Activated CD8-positive, alpha-beta memory T cell treated with anti-CD3 and anti-CD28 coated beads for 36 hours (primary cell): ENCODE measurements at regions not wholly inside any gene's neighbourhood (a gene's known extent, or its start where the extent isn't known, plus 50 kb on each side); places are given as distances from the start of the nearest gene placed in this dataset.

Experiments
- CTCF ChIA-PET: fragments of 350-600 bp; sonication (Branson Sonifier 250); formaldehyde crosslinking; loops from one replicate; lab custom pipeline; 2021; ENCODE audit warnings: antibody characterized with exemption; lab: Charles Lee
- POLR2A ChIA-PET: fragments of 350-600 bp; sonication (Branson Sonifier 250); formaldehyde crosslinking; loops from one replicate; lab custom pipeline; 2021; ENCODE audit warnings: antibody characterized with exemption; lab: Charles Lee

GRCh38 chr12:125289970-125290369 is 224.7 kb downstream of the AACS start:
- ChIA-PET CTCF (no interaction called here), POLR2A (no interaction called here)

GRCh38 chr12:125292700-125293099 is 227.5 kb downstream of the AACS start:
- ChIA-PET CTCF (no interaction called here), POLR2A (no interaction called here)

DNA sequence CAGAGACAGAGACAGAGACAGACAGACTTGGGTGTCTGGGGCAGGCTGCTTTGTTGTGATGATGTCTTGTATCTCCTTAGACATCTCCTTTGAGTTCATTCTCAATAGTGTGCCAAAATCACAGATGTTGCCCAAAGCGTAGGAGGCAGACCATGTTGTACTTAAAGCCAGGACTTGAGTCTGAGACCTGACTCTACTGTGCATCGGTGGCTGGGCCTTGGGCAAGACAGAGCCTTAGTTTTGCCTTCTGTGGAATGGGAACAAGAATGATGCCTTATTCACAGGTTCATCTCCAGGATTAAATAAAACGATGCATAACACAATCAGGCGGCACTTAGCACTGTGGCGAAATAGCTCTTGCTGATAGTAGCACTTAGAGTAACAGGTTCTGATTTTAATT is 230.3 kb downstream of the AACS start:
- ChIA-PET CTCF (no interaction called here), POLR2A (no interaction called here)

DNA sequence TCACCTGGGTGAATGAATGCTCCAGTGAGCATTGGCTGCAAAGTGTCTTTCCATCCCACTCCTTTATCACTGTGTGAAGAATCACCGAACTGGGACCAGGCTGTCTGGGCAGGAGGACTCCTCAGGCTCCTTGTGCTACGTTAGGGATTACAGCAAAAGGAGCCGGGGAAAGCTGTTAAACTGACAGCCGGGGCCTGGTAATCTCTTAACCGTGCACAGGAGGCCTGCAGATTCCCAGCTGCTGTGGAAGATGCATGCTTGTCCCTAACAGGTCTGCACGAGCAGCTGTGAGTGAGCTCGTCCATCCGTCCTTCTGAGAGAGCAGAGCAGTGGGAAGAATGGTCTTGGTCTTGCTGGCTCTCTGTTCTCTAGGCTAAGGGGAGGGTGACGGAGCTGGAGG is 231.5 kb downstream of the AACS start:
- ChIA-PET POLR2A (no interaction called here), CTCF (no interaction called here)

GRCh38 chr12:125299840-125300239 is 234.6 kb downstream of the AACS start:
- ChIA-PET CTCF (no interaction called here), POLR2A (no interaction called here)

DNA sequence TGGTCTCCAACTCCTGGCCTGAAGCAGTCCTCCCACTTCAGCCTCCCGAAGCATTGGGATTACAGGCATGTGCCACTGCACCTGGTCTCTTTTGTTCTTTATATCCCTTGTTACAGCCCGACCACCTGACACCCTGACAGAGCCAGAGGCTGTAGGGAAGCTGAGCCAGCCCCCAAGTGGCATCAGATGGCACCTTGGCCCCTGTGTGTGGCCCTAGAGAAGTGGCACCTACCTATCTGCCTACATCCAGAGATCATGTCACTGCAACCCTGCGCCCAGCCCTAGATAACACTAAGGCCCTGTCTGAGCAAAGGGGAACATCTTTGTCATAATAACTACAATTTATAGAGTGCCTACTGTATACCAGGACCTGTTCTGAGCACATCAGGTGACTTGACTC is 235.0 kb downstream of the AACS start:
- POLR2A ChIA-PET = no interaction called here

GRCh38 chr12:125303337-125303736 is 238.1 kb downstream of the AACS start:
- CTCF ChIA-PET = no interaction called here
- POLR2A ChIA-PET = no interaction called here

More for the DNA sequence above, 235.0 kb downstream of the AACS start:
- CTCF ChIA-PET = no interaction called here

GRCh38 chr12:125304029-125304428 is 238.8 kb downstream of the AACS start:
- POLR2A ChIA-PET = no interaction called here
- CTCF ChIA-PET = no interaction called here

GRCh38 chr12:125305231-125305630 is 240.0 kb downstream of the AACS start:
- ChIA-PET POLR2A (no interaction called here), CTCF (no interaction called here)

DNA sequence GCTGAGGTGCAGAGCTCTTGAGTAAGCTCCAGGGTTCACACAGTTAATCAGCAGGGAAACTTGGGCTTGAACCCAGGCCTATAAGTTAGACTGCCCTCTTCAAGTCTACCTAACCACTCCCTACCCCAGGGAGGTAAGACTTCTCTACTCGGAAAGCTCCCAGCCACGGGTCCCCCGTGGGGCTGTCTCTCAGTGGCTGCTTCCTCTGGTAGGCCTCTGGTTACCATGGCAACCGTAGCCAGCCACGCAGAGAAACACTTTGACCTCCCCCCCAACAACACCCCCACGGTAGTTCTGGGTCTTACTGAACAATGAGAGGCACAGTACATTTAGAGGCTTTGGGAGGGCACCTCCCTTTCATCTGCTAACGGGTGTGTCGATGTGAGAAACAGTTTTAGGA is 245.2 kb downstream of the AACS start:
- CTCF ChIA-PET = no interaction called here
- POLR2A ChIA-PET = no interaction called here

DNA sequence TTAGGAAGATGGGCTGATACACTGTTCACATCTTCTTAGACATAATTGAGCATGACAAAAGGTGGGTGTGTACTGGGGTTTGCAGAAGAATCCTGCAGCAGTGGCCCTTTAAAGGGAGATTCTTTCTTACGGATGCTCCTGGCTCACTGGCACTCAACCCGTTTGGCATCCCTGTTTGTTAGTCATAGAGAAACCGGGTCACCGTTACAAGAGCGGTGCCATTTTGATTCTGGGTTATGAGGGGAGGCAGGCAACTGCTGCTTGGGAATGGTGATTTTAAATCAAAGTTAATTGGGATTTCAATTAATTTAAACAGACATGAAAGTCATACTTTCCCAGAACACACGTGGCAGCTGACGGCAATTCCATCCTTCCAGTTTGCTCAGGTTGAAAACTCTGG is 245.8 kb downstream of the AACS start:
- ChIA-PET POLR2A (no interaction called here), CTCF (no interaction called here)

- ChIA-PET POLR2A (no interaction called here), CTCF (no interaction called here)
Observed at GRCh38 chr12:125312471-125312870, 247.2 kb downstream of the AACS start.

GRCh38 chr12:125314051-125314755 is 249.0 kb downstream of the AACS start:
- POLR2A ChIA-PET = no interaction called here
- CTCF ChIA-PET = no interaction called here

DNA sequence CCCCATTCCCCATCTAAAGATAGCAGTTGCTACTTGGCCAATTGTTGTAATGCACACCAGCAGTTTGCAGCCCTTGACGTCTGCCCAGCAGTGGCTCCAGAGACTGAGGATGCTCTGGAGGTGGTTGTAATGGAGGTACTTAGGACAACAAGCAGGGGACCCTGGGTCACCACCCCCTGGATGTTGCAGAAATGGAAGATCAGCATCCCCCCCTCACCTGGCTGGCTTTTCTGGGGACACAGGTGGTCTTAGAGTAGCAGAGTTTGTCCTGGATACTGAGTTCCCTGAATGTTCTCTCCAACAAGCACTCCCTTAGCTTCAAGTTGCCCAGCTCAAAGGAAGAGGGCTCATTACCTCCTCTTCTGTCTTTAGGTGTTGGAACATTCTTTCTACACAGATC is 250.5 kb downstream of the AACS start:
- ChIA-PET POLR2A (no interaction called here), CTCF (no interaction called here)

- CTCF ChIA-PET = no interaction called here
- POLR2A ChIA-PET = no interaction called here
Observed at GRCh38 chr12:125320177-125320576, 254.9 kb downstream of the AACS start.

DNA sequence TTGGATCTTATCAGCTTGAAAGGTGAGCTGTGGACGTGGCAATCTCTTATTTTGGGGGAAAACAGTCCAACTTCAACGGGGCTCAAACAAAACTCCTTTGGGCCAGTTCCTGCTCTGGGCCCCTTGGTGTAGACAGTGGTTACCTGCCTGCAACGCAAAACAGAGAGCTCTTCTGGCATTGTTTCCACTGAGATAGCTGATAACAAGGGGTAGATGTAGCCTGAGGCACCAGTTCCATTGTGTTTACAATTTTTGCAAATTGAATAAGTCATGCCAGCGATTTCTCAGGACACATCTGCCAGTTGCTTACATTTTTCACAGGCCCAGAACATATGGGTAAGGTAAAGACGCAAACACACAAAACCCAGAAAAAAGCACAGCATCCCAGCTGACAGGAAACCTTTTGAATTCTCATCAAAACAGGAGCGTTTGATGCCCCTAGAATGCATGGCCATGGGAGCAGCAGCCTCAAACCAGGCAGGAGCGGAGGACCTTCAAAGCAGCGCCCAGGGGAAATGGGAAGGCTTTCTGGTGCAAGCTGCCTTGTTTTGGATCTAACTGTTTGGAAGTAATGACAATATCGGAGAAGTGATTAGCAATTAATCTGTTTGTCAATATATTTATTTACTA is 259.7 kb downstream of the AACS start:
- CTCF ChIA-PET = no interaction called here
- POLR2A ChIA-PET = no interaction called here

- ChIA-PET CTCF (no interaction called here), POLR2A (no interaction called here)
Observed at GRCh38 chr12:125329239-125330102, 264.2 kb downstream of the AACS start.

DNA sequence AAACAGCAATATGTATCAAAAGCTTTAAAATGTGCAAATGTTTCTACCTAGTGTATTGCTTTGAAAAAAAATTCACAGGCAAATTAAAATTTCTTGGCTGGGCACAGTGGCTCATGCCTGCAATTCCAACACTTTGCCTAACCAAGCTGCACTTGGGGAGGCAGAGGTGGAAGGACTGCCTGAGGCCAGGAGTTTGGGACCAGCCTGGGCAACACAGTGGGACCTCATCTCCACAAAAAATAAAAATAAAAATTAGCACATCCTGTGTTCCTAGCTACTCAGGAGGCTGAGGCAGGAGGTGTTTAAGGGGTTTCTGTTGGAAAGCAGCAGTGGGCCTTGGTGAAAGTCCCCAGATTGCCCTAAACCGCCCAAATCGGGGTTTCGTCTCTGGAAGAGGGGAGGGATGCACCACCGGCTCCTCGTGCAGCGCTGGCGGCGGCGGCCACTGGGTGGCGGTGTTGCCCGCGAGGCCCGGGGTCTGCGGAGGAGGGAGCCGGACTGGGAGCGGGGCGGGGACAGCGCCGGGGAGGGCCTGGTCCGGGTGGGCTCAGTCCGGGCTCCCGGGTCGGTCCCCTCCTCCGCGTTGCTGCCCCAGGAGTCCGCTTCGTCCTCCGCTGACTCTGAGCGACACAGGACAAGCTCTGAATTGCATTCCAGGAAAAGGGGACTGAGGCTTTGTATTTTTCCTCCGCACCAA is 265.6 kb downstream of the AACS start:
- CTCF ChIA-PET = no interaction called here

DNA sequence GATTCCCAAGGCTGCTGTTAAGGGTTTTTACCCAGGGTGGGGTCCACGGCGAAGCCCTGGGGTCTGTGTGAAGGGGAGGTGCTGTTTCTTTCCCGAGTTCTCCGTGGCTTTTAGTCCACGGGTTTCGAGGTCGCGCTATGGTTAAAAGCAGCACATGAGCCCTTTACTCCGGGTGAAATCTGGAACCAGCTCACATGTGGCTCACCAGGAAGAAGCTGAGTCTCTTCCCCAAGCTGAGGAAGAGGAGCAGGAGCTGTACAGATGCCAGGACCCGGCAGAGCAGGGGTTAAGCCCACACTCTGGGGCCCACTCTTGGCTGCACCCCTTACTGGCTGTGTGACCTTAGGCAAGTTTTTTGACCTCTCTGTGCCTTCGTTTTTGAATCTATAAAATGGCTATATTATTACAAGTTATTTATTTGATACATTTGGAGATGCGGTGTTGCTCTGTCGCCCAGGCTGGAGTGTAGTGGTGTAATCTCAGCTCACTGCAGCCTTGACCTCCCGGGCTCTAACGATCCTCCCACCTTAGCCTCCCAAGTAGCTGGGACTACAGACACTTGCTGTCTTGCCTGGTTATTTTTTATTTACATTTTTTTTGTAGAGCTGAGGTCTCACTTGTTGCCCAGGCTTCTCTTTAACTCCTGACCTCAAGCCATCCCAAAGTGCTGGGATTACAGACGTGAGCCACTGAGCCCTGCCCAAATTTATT is 266.3 kb downstream of the AACS start:
- CTCF ChIA-PET = interaction anchor here (0.7 kb wide), 1 partner anchor 74 kb away, joined by 4 read pairs; no protein-coding TSS in a partner anchor
- POLR2A ChIA-PET = no interaction called here

More for the DNA sequence above, 265.6 kb downstream of the AACS start:
- POLR2A ChIA-PET = no interaction called here
